OCI-LY1 (cell line): ENCODE measurements at regions not wholly inside any gene's neighbourhood (a gene's known extent, or its start where the extent isn't known, plus 50 kb on each side); places are given as distances from the start of the nearest gene placed in this dataset.

ENCODE experiments used
- H2AFZ ChIP-seq: fragments of 200-600 bp; sonication (generic), shearing (Covaris generic); 2 replicates; pipeline ENCODE4 v1.6.0; 2014; ENCODE audit warnings: antibody characterized with exemption, mild to moderate bottlenecking, low read length
- H3F3A ChIP-seq: fragments of 200-600 bp; sonication (generic), shearing (Covaris generic); 2 replicates; pipeline ENCODE4 v1.6.0; 2014; ENCODE audit warnings: mild to moderate bottlenecking, antibody characterized with exemption, low read length, moderate library complexity; ENCODE audit not compliant: insufficient read depth
- H3K27ac ChIP-seq: fragments of 200-600 bp; sonication (generic); 2 replicates; pipeline ENCODE4 v1.5.1; 2014; ENCODE audit warnings: low read length, mixed run types, mild to moderate bottlenecking, low read depth; ENCODE audit not compliant: poor library complexity, severe bottlenecking
- H3K27me3 ChIP-seq: fragments of 200-600 bp; sonication (generic); 2 replicates; pipeline ENCODE4 v1.6.0; 2014; ENCODE audit warnings: antibody characterized with exemption, mild to moderate bottlenecking, low read length, moderate library complexity; ENCODE audit not compliant: insufficient read depth
- H3K36me3 ChIP-seq: fragments of 200-600 bp; sonication (generic); 2 replicates; pipeline ENCODE4 v1.6.1; 2014; ENCODE audit warnings: mild to moderate bottlenecking, antibody characterized with exemption, low read length, moderate library complexity, mixed read lengths; ENCODE audit not compliant: insufficient read depth
- H3K4me1 ChIP-seq: fragments of 200-600 bp; sonication (generic); 2 replicates; pipeline ENCODE4 v1.5.1; 2014; ENCODE audit warnings: mild to moderate bottlenecking, low read length, moderate library complexity; ENCODE audit not compliant: insufficient read depth, severe bottlenecking
- H3K4me2 ChIP-seq: fragments of 200-600 bp; sonication (generic), shearing (Covaris generic); 2 replicates; pipeline ENCODE4 v1.6.1; 2014; ENCODE audit warnings: low read length
- H3K4me3 ChIP-seq: fragments of 200-600 bp; sonication (generic); 2 replicates; pipeline ENCODE4 v1.5.1; 2014; ENCODE audit warnings: low read length, low read depth, mild to moderate bottlenecking, mixed read lengths; ENCODE audit not compliant: poor library complexity, severe bottlenecking
- H3K79me2 ChIP-seq: fragments of 200-600 bp; shearing (Covaris generic); 2 replicates; pipeline ENCODE4 v1.6.1; 2016; ENCODE audit warnings: mixed run types, low read length, mixed read lengths; ENCODE audit not compliant: insufficient read depth
- H3K9ac ChIP-seq: fragments of 200-600 bp; sonication (generic), shearing (Covaris generic); 2 replicates; pipeline ENCODE4 v1.6.1; 2014; ENCODE audit warnings: mild to moderate bottlenecking, low read length, mixed read lengths
- H3K9me2 ChIP-seq: fragments of 200-600 bp; sonication (generic), shearing (Covaris generic); 2 replicates; pipeline ENCODE4 v1.6.1; 2014; ENCODE audit warnings: low read depth, mild to moderate bottlenecking, low read length, mixed read lengths
- H3K9me3 ChIP-seq: fragments of 200-600 bp; shearing (Covaris generic); 2 replicates; pipeline ENCODE4 v1.6.1; 2014; ENCODE audit warnings: low read length, mixed read lengths
- H4K20me1 ChIP-seq: fragments of 200-600 bp; sonication (generic), shearing (Covaris generic); 2 replicates; pipeline ENCODE4 v1.6.0; 2016; ENCODE audit warnings: mild to moderate bottlenecking, low read length; ENCODE audit not compliant: insufficient read depth
- EZH2 ChIP-seq: fragments of 200-600 bp; sonication (generic), shearing (Covaris generic); IDR thresholded peaks from 2 replicates; pipeline ENCODE4 v1.8.0; 2017; ENCODE audit warnings: borderline replicate concordance, mixed run types, mild to moderate bottlenecking, antibody characterized with exemption, low read length, moderate library complexity, mixed read lengths
- TF ChIP-seq, protein P1 (sequence below): fragments of 200-600 bp; sonication (generic), shearing (Covaris generic); IDR thresholded peaks from 2 replicates; pipeline ENCODE4 v1.5.1; 2017; ENCODE audit warnings: mild to moderate bottlenecking, antibody characterized with exemption, low read length, moderate library complexity, mixed read lengths

DNA sequence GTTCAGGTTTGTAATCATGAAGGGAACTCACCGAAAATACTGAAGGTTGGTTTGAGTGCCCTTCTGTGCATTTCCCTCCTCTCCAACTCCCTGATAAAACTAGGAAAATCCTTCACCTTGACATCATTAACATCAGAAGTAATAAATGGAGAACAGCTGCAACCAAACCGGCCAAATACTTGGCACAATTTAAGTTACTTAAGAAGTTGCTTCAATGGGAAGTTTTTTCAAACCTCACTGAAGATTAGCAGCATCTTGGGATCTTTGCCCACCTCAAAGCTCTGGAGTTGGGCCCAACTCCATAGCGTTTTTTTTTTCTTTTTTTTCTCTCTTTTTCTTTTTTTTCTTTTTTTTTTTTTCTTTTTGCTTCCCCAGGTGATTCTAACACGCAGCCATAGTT, 784.8 kb downstream of the KCNA4 start:
- no peaks in the 10 kb centered on the region for H3K27me3 ChIP-seq
- no peak overlapping the region for H2AFZ ChIP-seq
- no peaks in the 10 kb centered on the region for H3K9me3 ChIP-seq
- no peaks in the 10 kb centered on the region for H3K9me2 ChIP-seq
- H3F3A ChIP-seq = no peaks in the 10 kb centered on the region
- H3K4me2 ChIP-seq = no peak overlapping the region
- H4K20me1 ChIP-seq = no peaks in the 10 kb centered on the region
- no peaks in the 10 kb centered on the region for H3K36me3 ChIP-seq
- no peak for TF ChIP-seq EZH2
- TF ChIP-seq, protein P1, sequence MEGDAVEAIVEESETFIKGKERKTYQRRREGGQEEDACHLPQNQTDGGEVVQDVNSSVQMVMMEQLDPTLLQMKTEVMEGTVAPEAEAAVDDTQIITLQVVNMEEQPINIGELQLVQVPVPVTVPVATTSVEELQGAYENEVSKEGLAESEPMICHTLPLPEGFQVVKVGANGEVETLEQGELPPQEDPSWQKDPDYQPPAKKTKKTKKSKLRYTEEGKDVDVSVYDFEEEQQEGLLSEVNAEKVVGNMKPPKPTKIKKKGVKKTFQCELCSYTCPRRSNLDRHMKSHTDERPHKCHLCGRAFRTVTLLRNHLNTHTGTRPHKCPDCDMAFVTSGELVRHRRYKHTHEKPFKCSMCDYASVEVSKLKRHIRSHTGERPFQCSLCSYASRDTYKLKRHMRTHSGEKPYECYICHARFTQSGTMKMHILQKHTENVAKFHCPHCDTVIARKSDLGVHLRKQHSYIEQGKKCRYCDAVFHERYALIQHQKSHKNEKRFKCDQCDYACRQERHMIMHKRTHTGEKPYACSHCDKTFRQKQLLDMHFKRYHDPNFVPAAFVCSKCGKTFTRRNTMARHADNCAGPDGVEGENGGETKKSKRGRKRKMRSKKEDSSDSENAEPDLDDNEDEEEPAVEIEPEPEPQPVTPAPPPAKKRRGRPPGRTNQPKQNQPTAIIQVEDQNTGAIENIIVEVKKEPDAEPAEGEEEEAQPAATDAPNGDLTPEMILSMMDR = no peak
- no peak overlapping the region for H3K27ac ChIP-seq
- no peaks in the 10 kb centered on the region for H3K4me1 ChIP-seq
- H3K4me3 ChIP-seq = no peak overlapping the region
- H3K9ac ChIP-seq = no peak overlapping the region
- no peaks in the 10 kb centered on the region for H3K79me2 ChIP-seq

DNA sequence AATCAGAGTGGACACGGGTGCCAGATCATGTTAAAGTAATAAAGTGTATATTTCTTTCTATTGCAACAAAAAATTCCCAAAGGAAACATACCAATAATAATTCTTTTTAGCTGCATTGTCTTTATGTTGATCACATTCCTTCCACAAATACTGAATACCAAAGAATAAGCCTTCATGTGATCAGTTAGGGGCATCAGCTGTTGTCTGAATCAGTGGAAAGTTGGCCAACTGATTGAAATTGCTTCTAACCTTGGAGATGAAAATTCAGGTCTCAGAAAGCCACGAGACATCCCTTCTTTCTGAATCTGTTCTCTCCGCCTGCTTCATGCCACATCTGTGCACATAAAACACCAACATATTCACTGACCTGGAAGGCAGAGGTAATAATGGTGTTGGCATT, 785.2 kb downstream of the KCNA4 start:
- H3K9me3 ChIP-seq = no peaks in the 10 kb centered on the region
- no peak overlapping the region for H3K4me3 ChIP-seq
- no peak overlapping the region for H3K4me2 ChIP-seq
- no peaks in the 10 kb centered on the region for H3F3A ChIP-seq
- no peaks in the 10 kb centered on the region for H3K36me3 ChIP-seq
- H3K4me1 ChIP-seq = no peaks in the 10 kb centered on the region
- H3K9me2 ChIP-seq = no peaks in the 10 kb centered on the region
- TF ChIP-seq EZH2 = no peak
- TF ChIP-seq, protein P1 = no peak
- no peaks in the 10 kb centered on the region for H4K20me1 ChIP-seq
- no peaks in the 10 kb centered on the region for H3K79me2 ChIP-seq
- no peak overlapping the region for H2AFZ ChIP-seq
- H3K27ac ChIP-seq = no peak overlapping the region
- no peaks in the 10 kb centered on the region for H3K27me3 ChIP-seq
- H3K9ac ChIP-seq = no peak overlapping the region

DNA sequence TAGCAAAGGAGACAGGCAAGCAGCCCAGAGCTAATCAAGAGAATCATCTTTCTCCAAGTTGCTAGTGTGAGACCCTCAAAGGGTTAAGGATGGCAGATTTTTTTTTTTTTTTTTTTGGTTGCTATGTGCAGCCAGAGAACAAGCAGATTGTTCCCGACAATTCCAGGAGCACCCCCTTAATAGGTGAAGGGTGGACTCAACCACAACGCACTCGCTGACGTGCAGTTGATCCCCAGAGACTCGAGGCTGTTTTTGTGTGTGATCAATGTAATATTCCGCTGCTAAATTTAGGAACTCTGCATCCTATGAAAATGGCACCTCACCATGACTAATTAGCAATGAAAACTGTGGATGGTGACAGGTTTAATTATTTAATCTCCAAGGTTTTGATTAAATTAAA, 789.0 kb downstream of the KCNA4 start:
- Histone ChIP-seq H3F3A (no peaks in the 10 kb centered on the region), H2AFZ (no peak overlapping the region), H3K4me2 (no peak overlapping the region), H3K4me1 (no peaks in the 10 kb centered on the region), H4K20me1 (no peaks in the 10 kb centered on the region), H3K27me3 (no peaks in the 10 kb centered on the region), H3K9ac (no peak overlapping the region), H3K9me2 (no peaks in the 10 kb centered on the region), H3K9me3 (no peaks in the 10 kb centered on the region), H3K27ac (no peak overlapping the region), H3K4me3 (no peak overlapping the region), H3K36me3 (no peaks in the 10 kb centered on the region), H3K79me2 (no peaks in the 10 kb centered on the region)
- TF ChIP-seq, protein P1 = no peak
